GM13977 (cell line): ENCODE measurements at regions not wholly inside any gene's neighbourhood (a gene's known extent, or its start where the extent isn't known, plus 50 kb on each side); places are given as distances from the start of the nearest gene placed in this dataset.

ENCODE experiments used
- DNase-seq: peaks from one replicate; pipeline ENCODE4 v3.0.0; 2012; ENCODE audit warnings: low spot score
- in situ Hi-C: fragments of 300-500 bp; cut with MboI; formaldehyde crosslinking; loops from one replicate; pipeline ENCODE4 v1.12.0; 2022; ENCODE audit warnings: low sequenced_read_pairs, low pct_unique_long_range_greater_than_20kb, mixed read lengths, inconsistent platforms; ENCODE audit not compliant: unreplicated experiment
- TF ChIP-seq, protein P1 (sequence below): IDR thresholded peaks from 2 replicates; pipeline ENCODE4 v1.5.1; 2012; ENCODE audit warnings: mild to moderate bottlenecking, control low read depth; ENCODE audit not compliant: insufficient read depth; ENCODE audit errors: extremely low read depth, missing control alignments

DNA sequence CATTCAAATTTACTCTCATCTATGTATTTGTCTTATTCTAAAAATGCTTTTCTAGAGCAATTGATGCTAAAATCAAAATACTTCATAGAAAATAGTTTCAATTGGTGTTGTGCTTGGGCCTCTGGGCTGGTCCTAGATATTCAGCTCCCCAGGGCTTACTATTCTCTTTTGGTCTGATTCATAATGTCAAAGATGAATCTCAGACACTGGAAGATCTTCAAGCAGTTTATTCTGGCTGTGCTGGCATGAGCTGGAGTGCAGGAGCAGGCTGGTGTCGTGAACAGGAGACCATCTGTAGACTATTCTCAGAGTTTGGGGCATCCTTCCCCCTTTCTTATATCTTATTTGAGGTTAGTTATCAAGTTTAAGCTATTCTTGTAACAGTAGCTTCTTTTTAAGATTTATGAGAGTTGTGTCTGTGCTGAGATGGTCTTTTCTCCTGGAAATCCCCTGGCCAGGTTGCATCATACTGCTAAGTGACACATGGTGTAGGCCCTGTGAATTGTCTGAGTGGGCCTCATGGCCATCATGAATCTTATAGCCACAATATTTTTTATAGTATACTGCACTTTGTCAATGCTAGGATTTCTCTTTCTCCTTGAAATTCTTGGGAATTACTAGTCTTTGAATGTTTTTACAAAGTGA, 1624.0 kb upstream of the IGFBP7 start:
- no peak for DNase-seq
- TF ChIP-seq, protein P1, sequence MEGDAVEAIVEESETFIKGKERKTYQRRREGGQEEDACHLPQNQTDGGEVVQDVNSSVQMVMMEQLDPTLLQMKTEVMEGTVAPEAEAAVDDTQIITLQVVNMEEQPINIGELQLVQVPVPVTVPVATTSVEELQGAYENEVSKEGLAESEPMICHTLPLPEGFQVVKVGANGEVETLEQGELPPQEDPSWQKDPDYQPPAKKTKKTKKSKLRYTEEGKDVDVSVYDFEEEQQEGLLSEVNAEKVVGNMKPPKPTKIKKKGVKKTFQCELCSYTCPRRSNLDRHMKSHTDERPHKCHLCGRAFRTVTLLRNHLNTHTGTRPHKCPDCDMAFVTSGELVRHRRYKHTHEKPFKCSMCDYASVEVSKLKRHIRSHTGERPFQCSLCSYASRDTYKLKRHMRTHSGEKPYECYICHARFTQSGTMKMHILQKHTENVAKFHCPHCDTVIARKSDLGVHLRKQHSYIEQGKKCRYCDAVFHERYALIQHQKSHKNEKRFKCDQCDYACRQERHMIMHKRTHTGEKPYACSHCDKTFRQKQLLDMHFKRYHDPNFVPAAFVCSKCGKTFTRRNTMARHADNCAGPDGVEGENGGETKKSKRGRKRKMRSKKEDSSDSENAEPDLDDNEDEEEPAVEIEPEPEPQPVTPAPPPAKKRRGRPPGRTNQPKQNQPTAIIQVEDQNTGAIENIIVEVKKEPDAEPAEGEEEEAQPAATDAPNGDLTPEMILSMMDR, result no peak
- in situ Hi-C loops, result no loop called here

DNA sequence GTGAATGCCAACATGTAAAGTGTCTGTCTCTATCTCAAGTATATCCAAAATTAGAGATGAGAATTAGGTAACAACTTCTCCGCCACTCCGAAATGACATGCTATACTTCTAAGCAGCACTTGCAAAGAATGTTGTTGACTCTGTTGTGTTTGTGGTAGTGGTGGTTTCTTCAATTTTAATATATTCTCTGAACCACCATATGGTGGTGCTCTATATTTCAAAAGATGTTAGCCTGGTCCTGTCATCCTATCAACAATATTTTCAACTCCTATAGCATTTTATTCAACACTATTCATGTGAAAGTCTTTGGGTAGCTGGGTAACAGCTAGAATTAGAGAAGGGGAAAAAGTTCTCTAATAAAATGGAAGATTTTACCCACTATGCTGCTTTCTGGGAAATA, 1622.8 kb upstream of the IGFBP7 start:
- in situ Hi-C loops, result no loop called here
- no peak for DNase-seq
- TF ChIP-seq, protein P1, result no peak

DNA sequence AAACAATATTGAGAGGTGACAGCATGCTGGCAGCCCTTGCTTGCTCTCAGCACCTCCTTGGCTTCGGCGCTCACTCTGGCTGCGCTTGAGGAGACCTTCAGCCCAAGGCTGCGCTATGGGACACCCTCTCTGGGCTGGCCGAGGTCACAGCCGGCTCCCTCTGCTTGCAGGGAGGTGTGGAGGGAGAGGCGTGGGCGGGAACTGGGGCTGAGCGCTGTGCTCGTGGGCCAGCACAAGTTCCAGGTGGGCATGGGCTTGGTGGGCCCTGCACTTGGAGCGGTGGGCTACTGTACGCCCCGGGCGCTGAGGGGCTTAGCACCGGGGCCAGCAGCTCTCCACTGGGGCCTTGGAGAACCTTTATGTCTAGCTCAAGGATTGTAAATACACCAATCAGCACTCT, 1613.8 kb upstream of the IGFBP7 start:
- in situ Hi-C loops, result no loop called here
- no peak for DNase-seq

DNA sequence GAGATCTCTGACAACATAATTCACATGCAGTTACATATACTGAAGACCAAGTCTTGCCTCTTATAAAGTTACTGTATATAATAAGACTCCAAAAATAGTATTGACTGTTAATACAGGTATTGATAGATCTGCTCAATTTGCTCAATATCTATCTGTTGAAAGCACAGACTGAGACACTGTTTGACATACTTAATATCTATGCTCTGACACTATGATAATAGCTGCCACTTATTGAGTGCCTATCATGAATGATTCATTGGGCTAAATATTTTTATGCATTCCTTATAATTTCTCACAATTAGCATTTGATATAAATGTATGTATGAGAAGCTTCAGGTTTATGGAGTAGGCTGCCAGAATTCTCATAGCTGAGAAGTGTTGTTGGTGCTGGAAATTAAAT, 1600.9 kb upstream of the IGFBP7 start:
- in situ Hi-C loops, result no loop called here
- no peak for DNase-seq
- TF ChIP-seq, protein P1, result no peak

More for the DNA sequence above, 1613.8 kb upstream of the IGFBP7 start:
- TF ChIP-seq, protein P1, result no peak

DNA sequence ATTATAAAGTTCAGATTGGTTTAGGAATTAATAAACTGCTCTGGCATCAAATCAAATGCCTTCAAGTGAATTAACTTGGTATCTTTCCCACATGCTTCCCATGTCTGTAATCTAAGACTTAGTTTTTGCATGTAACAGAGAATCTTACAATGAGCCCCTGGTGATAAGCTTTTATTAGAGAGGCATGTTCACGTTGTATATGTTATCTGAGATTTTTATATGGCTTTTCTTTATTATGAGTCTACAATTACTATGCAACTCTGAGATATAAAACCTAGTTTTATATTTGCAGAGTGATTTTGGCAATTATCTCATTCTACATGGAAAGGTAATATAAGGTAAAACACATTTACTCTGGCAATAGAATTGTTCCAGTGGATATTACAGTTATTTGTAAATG, 1578.4 kb upstream of the IGFBP7 start:
- DNase-seq, result no peak
- in situ Hi-C loops, result no loop called here
- TF ChIP-seq, protein P1, result no peak

DNA sequence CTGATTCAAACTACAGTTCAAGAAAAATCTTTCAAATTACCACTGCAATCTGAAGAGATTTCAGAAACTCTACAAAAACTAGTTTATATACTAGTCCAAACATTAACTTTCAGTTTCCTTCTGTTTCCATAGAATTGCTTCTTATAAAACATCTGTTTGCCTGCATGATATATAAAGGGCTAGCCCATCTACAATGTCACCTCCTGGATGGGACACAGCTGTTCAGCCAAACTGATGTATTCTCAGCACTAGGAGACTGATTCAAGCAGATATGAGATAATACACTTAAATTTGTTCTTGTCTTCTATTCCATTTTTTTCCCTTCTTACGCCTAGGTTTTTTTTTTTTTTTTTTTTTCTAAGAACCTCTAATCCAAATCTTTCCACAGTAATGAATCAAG, 1569.7 kb upstream of the IGFBP7 start:
- in situ Hi-C loops, result no loop called here
- TF ChIP-seq, protein P1, result no peak
- no peak for DNase-seq
